ENCODE measurements at regions not wholly inside any gene's neighbourhood (a gene's known extent, or its start where the extent isn't known, plus 50 kb on each side); places are given as distances from the start of the nearest gene placed in this dataset.

DNA sequence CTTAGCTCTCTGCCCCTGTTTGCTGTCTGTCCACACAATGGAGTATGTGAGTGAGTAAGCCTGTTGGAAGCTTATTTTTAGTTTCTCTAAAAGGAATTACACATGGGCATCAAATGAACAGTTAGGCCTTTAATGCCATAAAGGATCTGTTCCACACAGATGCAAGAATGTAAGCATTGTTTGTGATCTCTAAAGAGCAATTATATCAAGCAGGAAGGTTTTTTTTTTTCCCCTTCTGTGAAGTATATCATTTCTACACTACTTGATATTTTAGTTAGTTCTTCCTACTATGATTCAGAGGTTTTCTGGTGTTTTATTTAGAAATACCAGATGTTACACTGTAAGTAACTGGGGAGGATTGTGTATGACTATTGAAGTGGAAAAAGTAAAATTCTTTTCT, 627.5 kb downstream of the COL12A1 start:
- TF ChIP-seq EZH2 (IDR thresholded peaks at IDR 0.05; ENCODE audit: insufficient read depth, low read length) = no peak
- TF ChIP-seq, protein P1, sequence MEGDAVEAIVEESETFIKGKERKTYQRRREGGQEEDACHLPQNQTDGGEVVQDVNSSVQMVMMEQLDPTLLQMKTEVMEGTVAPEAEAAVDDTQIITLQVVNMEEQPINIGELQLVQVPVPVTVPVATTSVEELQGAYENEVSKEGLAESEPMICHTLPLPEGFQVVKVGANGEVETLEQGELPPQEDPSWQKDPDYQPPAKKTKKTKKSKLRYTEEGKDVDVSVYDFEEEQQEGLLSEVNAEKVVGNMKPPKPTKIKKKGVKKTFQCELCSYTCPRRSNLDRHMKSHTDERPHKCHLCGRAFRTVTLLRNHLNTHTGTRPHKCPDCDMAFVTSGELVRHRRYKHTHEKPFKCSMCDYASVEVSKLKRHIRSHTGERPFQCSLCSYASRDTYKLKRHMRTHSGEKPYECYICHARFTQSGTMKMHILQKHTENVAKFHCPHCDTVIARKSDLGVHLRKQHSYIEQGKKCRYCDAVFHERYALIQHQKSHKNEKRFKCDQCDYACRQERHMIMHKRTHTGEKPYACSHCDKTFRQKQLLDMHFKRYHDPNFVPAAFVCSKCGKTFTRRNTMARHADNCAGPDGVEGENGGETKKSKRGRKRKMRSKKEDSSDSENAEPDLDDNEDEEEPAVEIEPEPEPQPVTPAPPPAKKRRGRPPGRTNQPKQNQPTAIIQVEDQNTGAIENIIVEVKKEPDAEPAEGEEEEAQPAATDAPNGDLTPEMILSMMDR (IDR thresholded peaks at IDR 0.05; ENCODE audit: insufficient read depth, low read depth, low read length) = no peak

All from astrocyte (in vitro differentiated cells and primary cell).